SK-N-MC (cell line): ENCODE measurements at regions not wholly inside any gene's neighbourhood (a gene's known extent, or its start where the extent isn't known, plus 50 kb on each side); places are given as distances from the start of the nearest gene placed in this dataset.
A peak's percentile ranks its signal among the peaks of the same experiment; 100 is the strongest.

Source experiments
- DNase-seq: peaks from one replicate; pipeline ENCODE4 v3.0.0-alpha.2; 2011; ENCODE audit warnings: low read depth, low spot score
- H3K27ac ChIP-seq: fragments of 200-600 bp; sonication (generic); 2 replicates; pipeline ENCODE4 v1.5.1; 2016; ENCODE audit warnings: mixed run types
- H3K36me3 ChIP-seq: fragments of 200-600 bp; sonication (generic); 2 replicates; pipeline ENCODE4 v1.6.1; 2017; ENCODE audit warnings: antibody characterized with exemption, low read length, mixed read lengths; ENCODE audit not compliant: insufficient read depth
- H3K4me3 ChIP-seq: fragments of 200-600 bp; sonication (generic); 2 replicates; pipeline ENCODE4 v1.5.1; 2016
- H3K9ac ChIP-seq: fragments of 200-600 bp; sonication (generic); 2 replicates; pipeline ENCODE4 v1.8.0; 2017; ENCODE audit warnings: mixed run types, mixed read lengths; ENCODE audit not compliant: insufficient read length
- H3K9me3 ChIP-seq: fragments of 200-600 bp; sonication (generic); 2 replicates; pipeline ENCODE4 v1.6.1; 2017; ENCODE audit warnings: low read depth, mild to moderate bottlenecking, antibody characterized with exemption, low read length, moderate library complexity, mixed read lengths
- EZH2 ChIP-seq: fragments of 200-600 bp; sonication (generic); IDR thresholded peaks from one replicate; pipeline ENCODE4 v1.6.1; 2017; ENCODE audit warnings: antibody characterized with exemption
- FOXP2 ChIP-seq: optimal IDR thresholded peaks from 2 replicates; pipeline ENCODE3; 2011; ENCODE audit warnings: mild to moderate bottlenecking, moderate library complexity; ENCODE audit not compliant: insufficient read depth; ENCODE audit errors: extremely low read length, control extremely low read depth
- POLR2AphosphoS5 ChIP-seq: IDR thresholded peaks from 2 replicates; pipeline ENCODE4 v1.6.1; 2012; ENCODE audit warnings: mild to moderate bottlenecking, low read depth, low read length, borderline replicate concordance

GRCh38 chr1:88462096-88462487 is 222.0 kb upstream of the PKN2 start:
- Histone ChIP-seq H3K9ac (no peak overlapping the region), H3K9me3 (no peaks in the 10 kb centered on the region), H3K36me3 (no peaks in the 10 kb centered on the region), H3K4me3 (peak overlapping the region; percentile 48; the same call in 1 of the 2 replicates), H3K27ac (no peak overlapping the region)
- TF ChIP-seq POLR2AphosphoS5 (no peak), EZH2 (no peak), FOXP2 (no peak)
- DNase-seq: no peak

GRCh38 chr1:88462488-88463261 is 221.4 kb upstream of the PKN2 start:
- Histone ChIP-seq H3K27ac (no peak overlapping the region), H3K9me3 (no peaks in the 10 kb centered on the region), H3K9ac (no peak overlapping the region), H3K36me3 (no peaks in the 10 kb centered on the region), H3K4me3 (peak overlapping the region; percentile 48; the same call in 1 of the 2 replicates)
- DNase-seq: no peak
- TF ChIP-seq POLR2AphosphoS5 (no peak), FOXP2 (no peak), EZH2 (no peak)

GRCh38 chr1:88463401-88463985 is 220.6 kb upstream of the PKN2 start:
- H3K27ac ChIP-seq: no peak overlapping the region
- TF ChIP-seq POLR2AphosphoS5 (no peak), EZH2 (no peak), FOXP2 (no peak)
- no peaks in the 10 kb centered on the region for H3K9me3 ChIP-seq
- H3K9ac ChIP-seq: no peak overlapping the region
- no peak for DNase-seq
- no peak overlapping the region for H3K4me3 ChIP-seq
- H3K36me3 ChIP-seq: no peaks in the 10 kb centered on the region

GRCh38 chr1:88466011-88466410 is 218.1 kb upstream of the PKN2 start:
- no peak for TF ChIP-seq EZH2
- TF ChIP-seq FOXP2: no peak
- TF ChIP-seq POLR2AphosphoS5: no peak

GRCh38 chr1:88466899-88467580 is 217.0 kb upstream of the PKN2 start:
- no peak overlapping the region for H3K27ac ChIP-seq
- DNase-seq: no peak
- H3K36me3 ChIP-seq: no peaks in the 10 kb centered on the region
- TF ChIP-seq EZH2 (no peak), POLR2AphosphoS5 (no peak), FOXP2 (no peak)
- H3K4me3 ChIP-seq: no peak overlapping the region
- H3K9ac ChIP-seq: no peak overlapping the region
- H3K9me3 ChIP-seq: no peaks in the 10 kb centered on the region

More at GRCh38 chr1:88466011-88466410, 218.1 kb upstream of the PKN2 start:
- Histone ChIP-seq H3K9me3 (no peaks in the 10 kb centered on the region), H3K27ac (no peak overlapping the region), H3K9ac (no peak overlapping the region), H3K4me3 (no peak overlapping the region), H3K36me3 (no peaks in the 10 kb centered on the region)
- DNase-seq: no peak

- Histone ChIP-seq H3K27ac (no peak overlapping the region), H3K9me3 (no peaks in the 10 kb centered on the region), H3K9ac (no peak overlapping the region), H3K4me3 (no peak overlapping the region), H3K36me3 (no peaks in the 10 kb centered on the region)
- no peak for TF ChIP-seq POLR2AphosphoS5
- TF ChIP-seq EZH2: no peak
- TF ChIP-seq FOXP2: no peak
- no peak for DNase-seq
Observed at GRCh38 chr1:88472298-88472697, 211.8 kb upstream of the PKN2 start.

GRCh38 chr1:88472714-88473113 is 211.4 kb upstream of the PKN2 start:
- no peak for DNase-seq
- no peak overlapping the region for H3K27ac ChIP-seq
- no peaks in the 10 kb centered on the region for H3K9me3 ChIP-seq
- H3K4me3 ChIP-seq: no peak overlapping the region
- H3K36me3 ChIP-seq: no peaks in the 10 kb centered on the region
- H3K9ac ChIP-seq: no peak overlapping the region
- no peak for TF ChIP-seq EZH2
- TF ChIP-seq POLR2AphosphoS5: no peak
- TF ChIP-seq FOXP2: no peak

- no peak overlapping the region for H3K27ac ChIP-seq
- H3K4me3 ChIP-seq: no peak overlapping the region
- no peaks in the 10 kb centered on the region for H3K36me3 ChIP-seq
- TF ChIP-seq FOXP2: no peak
- TF ChIP-seq POLR2AphosphoS5: no peak
- no peak for TF ChIP-seq EZH2
- no peak overlapping the region for H3K9ac ChIP-seq
- no peaks in the 10 kb centered on the region for H3K9me3 ChIP-seq
- DNase-seq: no peak
Observed at GRCh38 chr1:88474555-88475304, 209.3 kb upstream of the PKN2 start.
